DND-41 (cell line): ENCODE measurements at regions not wholly inside any gene's neighbourhood (a gene's known extent, or its start where the extent isn't known, plus 50 kb on each side); places are given as distances from the start of the nearest gene placed in this dataset.

Source experiments
- ATAC-seq: fragments of 200-7000 bp; cut with Tn5 transposase; 3 replicates; pipeline ENCODE4 v1.9.1; 2021; ENCODE audit warnings: low read depth; ENCODE audit not compliant: insufficient read depth
- DNase-seq: peaks from one replicate; pipeline ENCODE4 v3.0.0-alpha.2; 2020
- H2AFZ ChIP-seq: 2 replicates; pipeline ENCODE4 v1.6.0; 2012; ENCODE audit warnings: low read depth, low read length
- H3K27ac ChIP-seq: 2 replicates; pipeline ENCODE4 v1.5.1; 2012; ENCODE audit warnings: low read length, inconsistent platforms
- H3K27me3 ChIP-seq: fragments of 200-600 bp; sonication (generic); 2 replicates; pipeline ENCODE4 v1.6.0; 2012; ENCODE audit warnings: low read length, mild to moderate bottlenecking, inconsistent platforms; ENCODE audit not compliant: insufficient read depth, poor library complexity
- H3K36me3 ChIP-seq: 2 replicates; pipeline ENCODE4 v1.5.1; 2012; ENCODE audit warnings: low read length, inconsistent platforms; ENCODE audit not compliant: insufficient read depth
- H3K4me1 ChIP-seq: 2 replicates; pipeline ENCODE4 v1.5.1; 2012; ENCODE audit warnings: mild to moderate bottlenecking, low read length; ENCODE audit not compliant: insufficient read depth
- H3K4me2 ChIP-seq: 2 replicates; pipeline ENCODE4 v1.6.0; 2012; ENCODE audit warnings: mild to moderate bottlenecking, moderate library complexity, low read length, inconsistent platforms; ENCODE audit not compliant: insufficient read depth
- H3K4me3 ChIP-seq, 2 experiments: fragments of 200-600 bp in 1 of 2; shearing (Covaris generic) in 1 of 2; 2 replicates each; pipeline ENCODE4 v1.5.1; 2012 to 2016; ENCODE audit warnings: inconsistent platforms in 2 of 2, low read length in 2 of 2, mild to moderate bottlenecking in 2 of 2, low read depth in 1 of 2, moderate library complexity in 1 of 2
- H3K79me2 ChIP-seq: 2 replicates; pipeline ENCODE4 v1.6.0; 2012; ENCODE audit warnings: low read length, inconsistent platforms; ENCODE audit not compliant: insufficient read depth
- H3K9ac ChIP-seq: 2 replicates; pipeline ENCODE4 v1.6.0; 2012; ENCODE audit warnings: low read depth, mild to moderate bottlenecking, inconsistent platforms, low read length, moderate library complexity
- H3K9me3 ChIP-seq: 2 replicates; pipeline ENCODE4 v1.5.1; 2012; ENCODE audit warnings: low read length, moderate library complexity, mild to moderate bottlenecking, inconsistent platforms; ENCODE audit not compliant: insufficient read depth, severe bottlenecking
- H4K20me1 ChIP-seq: 2 replicates; pipeline ENCODE4 v1.6.0; 2012; ENCODE audit warnings: low read length; ENCODE audit not compliant: insufficient read depth
- CTCF ChIP-seq: IDR thresholded peaks from 2 replicates; pipeline ENCODE4 v1.5.1; 2012; ENCODE audit warnings: borderline replicate concordance, low read length, moderate library complexity, mild to moderate bottlenecking; ENCODE audit not compliant: poor library complexity, severe bottlenecking; ENCODE audit errors: extremely low read depth
- EZH2 ChIP-seq: IDR thresholded peaks from 3 replicates; pipeline ENCODE4 v1.6.1; 2012; ENCODE audit warnings: borderline replicate concordance, low read depth, mild to moderate bottlenecking, moderate library complexity, low read length, inconsistent platforms; ENCODE audit not compliant: severe bottlenecking

GRCh38 chr17:72538901-72539352, 418.1 kb downstream of the SOX9 start:
- Histone ChIP-seq H2AFZ (no peak overlapping the region), H3K4me2 (no peak overlapping the region), H3K27ac (no peak overlapping the region), H3K36me3 (no peaks in the 10 kb centered on the region), H3K9me3 (no peaks in the 10 kb centered on the region), H3K79me2 (no peaks in the 10 kb centered on the region), H3K4me3 (no peak overlapping the region), H3K9ac (no peak overlapping the region), H3K27me3 (peaks cover 8% of the 10 kb centered on the region), H3K4me1 (peaks cover 3% of the 10 kb centered on the region; the same call in 1 of the 2 replicates), H4K20me1 (0 out of 2 replicates have a peak, but pooled peaks cover 3% of the 10 kb centered on the region)
- ATAC-seq: no peak
- no peak for DNase-seq
- no peak for TF ChIP-seq EZH2
- TF ChIP-seq CTCF: no peak

GRCh38 chr17:72539981-72540897, 419.4 kb downstream of the SOX9 start:
- Histone ChIP-seq H3K4me2 (no peak overlapping the region; the same call in 1 of the 2 replicates), H2AFZ (no peak overlapping the region), H3K9me3 (no peaks in the 10 kb centered on the region), H3K4me1 (peaks cover 3% of the 10 kb centered on the region; the same call in 1 of the 2 replicates), H3K27ac (no peak overlapping the region), H3K27me3 (peaks cover 8% of the 10 kb centered on the region), H3K4me3 (no peak overlapping the region), H4K20me1 (0 out of 2 replicates have a peak, but pooled peaks cover 3% of the 10 kb centered on the region), H3K79me2 (no peaks in the 10 kb centered on the region), H3K9ac (no peak overlapping the region), H3K36me3 (no peaks in the 10 kb centered on the region)
- TF ChIP-seq EZH2 (no peak), CTCF (peak; percentile 79)
- DNase-seq: peak; percentile 59
- peak; percentile 80 for ATAC-seq

GRCh38 chr17:72542317-72542716, 421.5 kb downstream of the SOX9 start:
- Histone ChIP-seq H3K9me3 (no peaks in the 10 kb centered on the region), H3K27me3 (peaks cover 8% of the 10 kb centered on the region), H2AFZ (no peak overlapping the region), H3K79me2 (no peaks in the 10 kb centered on the region), H3K9ac (no peak overlapping the region), H3K4me3 (no peak overlapping the region), H3K27ac (no peak overlapping the region), H3K4me2 (no peak overlapping the region), H3K36me3 (no peaks in the 10 kb centered on the region), H4K20me1 (0 out of 2 replicates have a peak, but pooled peaks cover 3% of the 10 kb centered on the region), H3K4me1 (peaks cover 3% of the 10 kb centered on the region; the same call in 1 of the 2 replicates)
- no peak for ATAC-seq
- TF ChIP-seq CTCF (no peak), EZH2 (no peak)
- no peak for DNase-seq
